ENCODE measurements at regions not wholly inside any gene's neighbourhood (a gene's known extent, or its start where the extent isn't known, plus 50 kb on each side); places are given as distances from the start of the nearest gene placed in this dataset.

- Mint-ChIP-seq H3K27ac (no peak overlapping the region), H3K4me1 (ENCODE audit: low read depth) (no peaks in the 10 kb centered on the region), H3K9me3 (no peaks in the 10 kb centered on the region), H3K36me3 (ENCODE audit: low read depth) (no peaks in the 10 kb centered on the region), H3K4me3 (no peak overlapping the region), H3K27me3 (ENCODE audit: low read depth) (no peaks in the 10 kb centered on the region)
Measured at GRCh38 chr9:107605041-107605440, 115.5 kb upstream of the KLF4 start.

- Mint-ChIP-seq H3K36me3 (ENCODE audit: low read depth) (no peaks in the 10 kb centered on the region), H3K9me3 (no peaks in the 10 kb centered on the region), H3K4me3 (no peak overlapping the region), H3K27me3 (ENCODE audit: low read depth) (no peaks in the 10 kb centered on the region), H3K27ac (no peak overlapping the region), H3K4me1 (ENCODE audit: low read depth) (no peaks in the 10 kb centered on the region)
Measured at GRCh38 chr9:107603281-107603680, 113.7 kb upstream of the KLF4 start.

DNA sequence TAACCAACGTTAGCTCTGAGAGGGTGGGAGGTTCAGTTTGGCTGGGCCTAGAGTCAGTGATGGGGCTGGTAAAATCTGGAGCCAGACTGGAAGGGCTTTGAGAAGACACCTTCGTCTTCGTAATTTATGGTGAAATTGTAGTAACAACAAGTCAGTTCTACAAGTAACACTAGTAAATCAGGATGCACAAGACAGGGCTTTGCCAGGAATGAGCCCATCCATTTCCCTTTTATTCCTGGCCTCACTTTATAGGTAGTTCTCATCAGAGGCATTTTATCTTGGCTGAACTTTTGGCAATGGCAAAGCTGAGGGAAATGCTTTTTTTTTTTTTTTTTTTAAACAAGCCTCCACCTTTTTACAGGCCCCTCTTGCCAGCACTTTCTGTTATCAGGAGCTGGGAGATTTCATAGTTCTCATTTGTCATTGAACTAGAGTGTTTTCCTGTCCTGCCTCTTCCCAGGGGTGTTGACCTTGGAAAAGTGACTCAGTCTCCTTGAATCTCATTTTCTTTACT is 110.5 kb upstream of the KLF4 start:
- H3K27ac Mint-ChIP-seq = no peak overlapping the region
- no peaks in the 10 kb centered on the region for H3K36me3 Mint-ChIP-seq (ENCODE audit: low read depth)
- no peaks in the 10 kb centered on the region for H3K9me3 Mint-ChIP-seq
- no peaks in the 10 kb centered on the region for H3K4me1 Mint-ChIP-seq (ENCODE audit: low read depth)
- no peaks in the 10 kb centered on the region for H3K27me3 Mint-ChIP-seq (ENCODE audit: low read depth)
- H3K4me3 Mint-ChIP-seq = no peak overlapping the region

DNA sequence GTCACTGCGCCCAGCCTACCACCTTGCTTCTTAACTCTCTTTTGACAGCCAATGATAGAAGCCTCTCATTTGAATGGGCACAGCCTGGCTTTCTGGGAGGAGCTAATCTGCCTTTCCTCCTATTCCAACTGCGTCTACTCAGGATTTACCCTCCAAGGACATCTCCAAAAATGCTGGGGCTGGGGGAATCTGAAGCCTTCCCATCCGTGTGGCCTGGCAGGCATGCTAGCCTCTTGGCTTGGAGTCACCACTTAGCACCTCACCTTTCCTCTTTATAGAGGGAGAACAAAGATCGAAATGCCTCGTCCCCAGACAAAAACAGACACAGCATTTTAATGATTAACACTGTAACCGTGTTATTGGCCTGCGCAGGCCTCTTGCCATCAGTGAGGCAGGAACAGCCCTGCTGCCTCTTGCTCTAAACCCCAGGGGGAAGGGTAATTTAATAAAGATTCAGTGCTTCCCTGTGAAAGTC is 108.2 kb upstream of the KLF4 start:
- H3K4me1 Mint-ChIP-seq (ENCODE audit: low read depth) = no peaks in the 10 kb centered on the region
- no peak overlapping the region for H3K4me3 Mint-ChIP-seq
- H3K9me3 Mint-ChIP-seq = no peaks in the 10 kb centered on the region
- H3K36me3 Mint-ChIP-seq (ENCODE audit: low read depth) = no peaks in the 10 kb centered on the region
- no peak overlapping the region for H3K27ac Mint-ChIP-seq
- H3K27me3 Mint-ChIP-seq (ENCODE audit: low read depth) = no peaks in the 10 kb centered on the region

DNA sequence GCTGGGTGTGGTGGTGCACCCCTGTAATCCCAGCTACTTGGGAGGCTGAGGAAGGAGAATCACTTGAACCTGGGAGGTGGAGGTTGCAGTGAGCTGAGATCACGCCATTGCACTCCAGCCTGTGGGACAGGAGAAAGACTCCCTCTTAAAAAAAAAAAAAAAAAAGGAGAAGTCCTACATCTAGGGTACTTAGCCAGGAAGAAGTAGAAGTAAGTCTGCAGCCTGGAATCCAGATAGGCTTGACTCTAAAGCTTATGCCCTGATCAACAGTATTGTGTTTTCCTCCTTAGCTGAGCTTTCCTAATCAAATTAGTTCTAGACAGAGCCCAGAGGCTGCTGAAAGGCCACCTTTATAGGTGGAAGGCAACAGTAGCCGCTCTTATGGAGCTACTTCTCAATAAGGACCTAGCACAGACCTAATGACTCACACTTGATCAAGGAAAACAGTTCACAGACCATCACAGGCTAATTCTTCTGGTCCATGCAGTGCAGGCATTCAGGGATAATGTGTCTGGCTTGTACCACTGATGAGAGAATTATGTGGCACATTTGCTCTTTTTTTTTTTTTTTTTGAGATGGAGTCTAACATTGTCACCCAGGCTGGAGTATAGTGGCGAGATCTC is 105.5 kb upstream of the KLF4 start:
- H3K36me3 Mint-ChIP-seq (ENCODE audit: low read depth) = no peaks in the 10 kb centered on the region
- H3K27ac Mint-ChIP-seq = no peak overlapping the region
- H3K9me3 Mint-ChIP-seq = no peaks in the 10 kb centered on the region
- no peak overlapping the region for H3K4me3 Mint-ChIP-seq
- no peaks in the 10 kb centered on the region for H3K4me1 Mint-ChIP-seq (ENCODE audit: low read depth)
- no peaks in the 10 kb centered on the region for H3K27me3 Mint-ChIP-seq (ENCODE audit: low read depth)

DNA sequence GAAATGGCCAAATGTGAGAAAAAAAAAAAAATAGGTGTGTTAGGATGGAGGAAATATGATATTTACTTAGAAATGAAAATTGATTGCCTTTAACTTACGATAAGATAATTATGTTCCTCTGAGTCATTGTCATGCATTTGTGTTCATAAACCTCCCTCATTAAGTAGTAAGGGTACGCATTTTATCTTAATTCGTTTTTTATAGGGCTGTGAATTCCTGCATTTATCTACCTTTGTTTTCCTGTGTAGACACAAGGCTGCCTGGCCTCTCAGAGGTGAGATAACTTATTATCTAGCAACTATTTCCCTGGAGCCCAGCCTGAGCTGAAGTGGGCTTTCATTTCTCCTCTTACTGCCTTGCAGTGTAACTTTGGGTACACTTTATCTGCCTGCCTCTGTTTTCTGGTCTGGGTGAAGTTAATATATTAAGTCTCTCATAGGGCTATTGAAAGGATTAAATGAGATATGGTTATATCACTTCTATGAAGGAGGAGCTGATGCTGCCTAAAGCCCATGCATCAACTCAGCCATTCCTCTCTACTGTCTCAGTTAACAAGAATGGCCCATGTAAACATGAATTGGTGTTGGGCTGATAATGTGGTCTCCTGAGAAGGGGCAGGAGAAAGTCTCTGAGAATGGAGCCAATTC is 103.8 kb upstream of the KLF4 start:
- no peak overlapping the region for H3K4me3 Mint-ChIP-seq
- no peaks in the 10 kb centered on the region for H3K9me3 Mint-ChIP-seq
- no peak overlapping the region for H3K27ac Mint-ChIP-seq
- H3K4me1 Mint-ChIP-seq (ENCODE audit: low read depth) = no peaks in the 10 kb centered on the region
- H3K36me3 Mint-ChIP-seq (ENCODE audit: low read depth) = no peaks in the 10 kb centered on the region
- H3K27me3 Mint-ChIP-seq (ENCODE audit: low read depth) = no peaks in the 10 kb centered on the region

- Mint-ChIP-seq H3K4me3 (no peak overlapping the region), H3K27me3 (ENCODE audit: low read depth) (no peaks in the 10 kb centered on the region), H3K27ac (no peak overlapping the region), H3K9me3 (no peaks in the 10 kb centered on the region), H3K36me3 (ENCODE audit: low read depth) (no peaks in the 10 kb centered on the region), H3K4me1 (ENCODE audit: low read depth) (no peaks in the 10 kb centered on the region)
Measured at GRCh38 chr9:107592424-107592823, 102.9 kb upstream of the KLF4 start.

DNA sequence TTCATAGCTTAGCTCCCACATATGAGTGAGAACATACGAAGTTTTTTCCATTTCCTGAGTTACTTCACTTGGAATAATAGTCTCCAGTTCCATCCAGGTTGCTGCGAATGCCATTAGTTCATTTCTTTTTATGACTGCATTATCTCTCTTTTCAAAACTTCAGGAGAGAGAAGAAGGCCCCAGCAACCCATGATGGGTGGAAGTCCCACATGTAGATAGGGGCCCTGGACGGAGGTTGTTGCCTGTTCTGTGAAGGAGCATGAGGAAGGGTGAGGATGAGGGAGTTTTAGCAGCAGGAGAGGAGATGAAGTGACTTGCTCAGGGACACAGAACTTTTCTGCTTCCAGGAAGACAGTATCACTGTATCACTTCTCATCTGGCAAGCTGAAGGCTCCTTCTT is 102.2 kb upstream of the KLF4 start:
- Mint-ChIP-seq H3K27me3 (ENCODE audit: low read depth) (no peaks in the 10 kb centered on the region), H3K36me3 (ENCODE audit: low read depth) (no peaks in the 10 kb centered on the region), H3K27ac (no peak overlapping the region)

DNA sequence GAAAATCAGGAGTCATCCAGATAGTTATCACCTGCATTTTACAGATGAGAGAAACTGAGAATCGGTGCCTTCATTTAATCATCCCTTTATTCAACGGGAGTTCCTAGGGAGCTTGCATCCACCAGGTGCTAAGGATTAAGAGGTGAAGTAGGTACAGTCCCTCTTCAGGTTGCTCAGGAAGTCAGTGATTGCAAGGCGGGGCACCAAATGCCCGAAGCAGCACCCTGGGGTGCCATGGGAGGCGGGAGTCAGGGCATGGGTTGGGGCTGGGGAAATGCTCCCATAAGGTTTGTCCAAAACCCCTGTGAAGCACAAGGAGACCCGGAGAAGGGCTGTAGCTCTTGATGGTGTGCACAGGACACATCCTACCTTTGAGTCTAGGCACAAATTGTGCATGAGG is 98.8 kb upstream of the KLF4 start:
- no peaks in the 10 kb centered on the region for H3K36me3 Mint-ChIP-seq (ENCODE audit: low read depth)
- H3K4me3 Mint-ChIP-seq = no peak overlapping the region
- no peaks in the 10 kb centered on the region for H3K9me3 Mint-ChIP-seq
- H3K4me1 Mint-ChIP-seq (ENCODE audit: low read depth) = no peaks in the 10 kb centered on the region
- H3K27me3 Mint-ChIP-seq (ENCODE audit: low read depth) = no peaks in the 10 kb centered on the region
- H3K27ac Mint-ChIP-seq = no peak overlapping the region

More for the DNA sequence above, 102.2 kb upstream of the KLF4 start:
- H3K4me1 Mint-ChIP-seq (ENCODE audit: low read depth) = no peaks in the 10 kb centered on the region
- H3K4me3 Mint-ChIP-seq = no peak overlapping the region
- no peaks in the 10 kb centered on the region for H3K9me3 Mint-ChIP-seq

DNA sequence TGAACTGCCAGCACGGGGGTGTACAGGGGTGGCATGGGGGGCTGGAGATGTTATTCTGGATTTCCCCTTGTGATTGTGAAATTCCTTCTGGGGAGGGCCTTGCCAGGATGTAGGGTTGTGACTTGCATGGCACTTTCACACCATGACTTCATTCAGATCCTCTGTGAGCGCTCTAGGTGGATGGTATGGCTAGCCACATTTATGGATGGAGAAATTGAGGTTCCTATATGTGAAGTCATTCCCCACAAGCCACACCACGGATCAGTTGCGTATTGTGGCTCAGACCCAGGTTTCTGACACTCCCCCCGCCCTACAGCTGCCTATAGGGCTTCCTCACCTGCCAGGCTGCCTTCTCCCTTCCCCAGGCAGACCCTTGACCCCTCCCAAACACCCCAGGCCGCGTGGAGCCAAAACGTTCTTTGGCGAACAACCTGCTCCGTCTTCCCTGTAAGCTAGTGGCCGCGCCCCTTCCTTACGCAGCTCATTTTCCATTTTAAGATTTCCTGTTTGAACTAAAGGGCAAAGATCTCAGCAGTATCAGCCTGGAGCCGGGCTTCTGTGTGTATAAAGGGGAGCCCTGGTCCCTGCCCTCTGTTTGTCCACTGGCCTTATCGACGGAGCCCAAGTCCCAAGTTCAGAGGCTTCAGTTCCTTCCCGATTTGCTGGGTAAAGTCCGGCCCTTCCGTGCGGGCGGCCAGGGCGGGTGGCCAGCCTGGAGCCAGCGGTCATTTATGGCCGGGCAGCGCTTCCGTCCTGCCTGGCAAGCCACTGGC is 97.8 kb upstream of the KLF4 start:
- Mint-ChIP-seq H3K27ac (no peak overlapping the region), H3K36me3 (ENCODE audit: low read depth) (no peaks in the 10 kb centered on the region), H3K4me1 (ENCODE audit: low read depth) (no peaks in the 10 kb centered on the region), H3K27me3 (ENCODE audit: low read depth) (no peaks in the 10 kb centered on the region), H3K9me3 (no peaks in the 10 kb centered on the region), H3K4me3 (no peak overlapping the region)

GRCh38 chr9:107586493-107586892 is 96.9 kb upstream of the KLF4 start:
- no peak overlapping the region for H3K27ac Mint-ChIP-seq
- H3K27me3 Mint-ChIP-seq (ENCODE audit: low read depth) = no peaks in the 10 kb centered on the region
- no peaks in the 10 kb centered on the region for H3K36me3 Mint-ChIP-seq (ENCODE audit: low read depth)
- no peaks in the 10 kb centered on the region for H3K9me3 Mint-ChIP-seq
- no peaks in the 10 kb centered on the region for H3K4me1 Mint-ChIP-seq (ENCODE audit: low read depth)
- no peak overlapping the region for H3K4me3 Mint-ChIP-seq

DNA sequence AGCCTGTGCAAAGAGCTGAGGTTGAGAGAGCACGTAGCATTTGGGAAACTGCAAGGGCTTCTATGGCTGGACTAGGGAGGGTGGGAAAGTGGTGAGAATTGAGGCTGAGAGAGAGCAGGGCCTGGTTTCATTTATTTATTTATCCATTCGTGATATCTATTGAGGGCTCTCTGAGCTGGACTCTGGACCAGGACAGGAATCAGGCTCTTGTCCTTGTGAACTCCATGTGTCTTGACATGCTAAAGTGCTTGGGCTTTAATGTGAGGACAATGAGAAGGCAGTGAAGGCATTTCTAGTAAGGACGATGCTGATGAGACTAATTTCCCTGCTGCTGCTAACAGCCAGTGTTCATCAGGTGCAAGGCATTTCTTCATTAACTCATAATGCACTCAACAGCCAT is 95.9 kb upstream of the KLF4 start:
- Mint-ChIP-seq H3K27me3 (ENCODE audit: low read depth) (no peaks in the 10 kb centered on the region), H3K4me3 (no peak overlapping the region), H3K36me3 (ENCODE audit: low read depth) (no peaks in the 10 kb centered on the region), H3K4me1 (ENCODE audit: low read depth) (no peaks in the 10 kb centered on the region), H3K9me3 (no peaks in the 10 kb centered on the region), H3K27ac (no peak overlapping the region)

DNA sequence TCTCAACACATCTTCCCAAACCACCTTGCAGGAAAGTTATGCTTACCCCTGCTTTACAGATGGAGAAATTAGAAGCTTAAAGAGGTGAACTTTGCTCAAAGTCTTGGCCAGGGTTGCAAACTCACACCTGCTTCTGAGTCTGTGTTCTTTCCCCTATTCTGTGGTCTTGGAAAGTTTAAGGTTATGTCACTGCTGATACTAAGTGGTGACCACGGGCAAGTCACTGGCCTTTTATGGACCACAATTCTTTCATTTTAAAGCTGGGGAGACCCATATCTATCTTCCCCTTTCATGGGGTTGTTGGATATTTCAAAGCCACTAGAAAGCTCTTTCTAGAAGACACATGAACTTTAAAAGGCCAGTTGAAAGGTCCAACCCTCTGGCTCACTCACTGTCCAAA is 95.4 kb upstream of the KLF4 start:
- Mint-ChIP-seq H3K36me3 (ENCODE audit: low read depth) (no peaks in the 10 kb centered on the region), H3K4me1 (ENCODE audit: low read depth) (no peaks in the 10 kb centered on the region), H3K4me3 (no peak overlapping the region), H3K9me3 (no peaks in the 10 kb centered on the region), H3K27me3 (ENCODE audit: low read depth) (no peaks in the 10 kb centered on the region), H3K27ac (no peak overlapping the region)

GRCh38 chr9:107584186-107584585 is 94.6 kb upstream of the KLF4 start:
- no peak overlapping the region for H3K27ac Mint-ChIP-seq
- no peaks in the 10 kb centered on the region for H3K9me3 Mint-ChIP-seq
- H3K4me3 Mint-ChIP-seq = no peak overlapping the region
- H3K36me3 Mint-ChIP-seq (ENCODE audit: low read depth) = no peaks in the 10 kb centered on the region
- no peaks in the 10 kb centered on the region for H3K27me3 Mint-ChIP-seq (ENCODE audit: low read depth)
- H3K4me1 Mint-ChIP-seq (ENCODE audit: low read depth) = no peaks in the 10 kb centered on the region
